HEK293 (cell line): ENCODE measurements at regions not wholly inside any gene's neighbourhood (a gene's known extent, or its start where the extent isn't known, plus 50 kb on each side); places are given as distances from the start of the nearest gene placed in this dataset.
"Not testable (repeated sequence)": the region's sequence is repeated elsewhere in the genome, so short reads cannot be mapped to it uniquely, and the experiment has no call there.

Source experiments
- CTCF ChIA-PET: fragments of 350-600 bp; formaldehyde crosslinking; extraction: SDS; loops from one replicate; lab custom pipeline; 2021; ENCODE audit warnings: antibody characterized with exemption; lab: Yijun Ruan, JAX
- POLR2A ChIA-PET: fragments of 300-600 bp; formaldehyde crosslinking; extraction: SDS; loops from one replicate; lab custom pipeline; 2020; ENCODE audit warnings: antibody characterized with exemption, inconsistent platforms; lab: Yijun Ruan, JAX
- H3K27ac ChIP-seq: fragments of 200-500 bp; sonication (Bioruptor generic); 2 replicates; pipeline ENCODE4 v1.5.1; 2014; ENCODE audit warnings: low read depth, low read length, control low read depth, inconsistent platforms; ENCODE audit errors: extremely low read depth
- H3K36me3 ChIP-seq, 2 experiments: fragments of 200-500 bp in 1 of 2; sonication (Bioruptor generic) in 1 of 2; 1 replicate in 1 of 2; 2 replicates in 1 of 2; pipeline ENCODE4 v1.5.1; 2014 to 2017; ENCODE audit warnings: inconsistent platforms in 2 of 2, low read length in 2 of 2; ENCODE audit not compliant: control insufficient read depth in 2 of 2, insufficient read depth in 1 of 2
- H3K4me1 ChIP-seq: fragments of 200-500 bp; sonication (Bioruptor generic); 2 replicates; pipeline ENCODE4 v1.5.1; 2014; ENCODE audit warnings: mild to moderate bottlenecking, low read length, inconsistent platforms; ENCODE audit not compliant: control insufficient read depth, insufficient read depth
- H3K4me3 ChIP-seq: 2 replicates; pipeline ENCODE4 v1.5.1; 2011; ENCODE audit warnings: low read depth, mild to moderate bottlenecking, control low read depth, low read length, moderate library complexity
- H3K9me3 ChIP-seq: fragments of 200-500 bp; sonication (Bioruptor generic); 2 replicates; pipeline ENCODE4 v1.5.1; 2014; ENCODE audit warnings: low read depth, low read length, inconsistent platforms; ENCODE audit not compliant: control insufficient read depth, insufficient read depth
- AEBP2 ChIP-seq: fragments of 450-650 bp; formaldehyde crosslinking; IDR thresholded peaks from 2 replicates; pipeline ENCODE4 v1.5.1; 2016; ENCODE audit warnings: missing biosample characterization, missing genetic modification characterization, borderline replicate concordance
- EGR2 ChIP-seq: fragments of 450-650 bp; formaldehyde crosslinking; IDR thresholded peaks from 2 replicates; pipeline ENCODE4 v1.5.1; 2016; ENCODE audit warnings: low read depth, missing biosample characterization, missing genetic modification characterization
- FEZF1 ChIP-seq: fragments of 450-650 bp; formaldehyde crosslinking; IDR thresholded peaks from 2 replicates; pipeline ENCODE4 v1.5.1; 2016; ENCODE audit warnings: missing biosample characterization, missing genetic modification characterization
- GLIS1 ChIP-seq: fragments of 450-650 bp; formaldehyde crosslinking; IDR thresholded peaks from 2 replicates; pipeline ENCODE4 v1.5.1; 2016; ENCODE audit warnings: missing biosample characterization, missing genetic modification characterization
- HOXA7 ChIP-seq: sonication (generic); formaldehyde crosslinking; IDR thresholded peaks from 2 replicates; pipeline ENCODE4 v1.8.1; 2022; ENCODE audit warnings: missing genetic modification reagents, borderline replicate concordance
- HOXC10 ChIP-seq: sonication (generic); formaldehyde crosslinking; IDR thresholded peaks from 2 replicates; pipeline ENCODE4 v1.8.1; 2023; ENCODE audit warnings: mild to moderate bottlenecking, missing genetic modification reagents
- OSR2 ChIP-seq: fragments of 450-650 bp; formaldehyde crosslinking; IDR thresholded peaks from 2 replicates; pipeline ENCODE4 v1.5.1; 2016; ENCODE audit warnings: missing biosample characterization, missing genetic modification characterization
- PRDM6 ChIP-seq: fragments of 450-650 bp; formaldehyde crosslinking; IDR thresholded peaks from 2 replicates; pipeline ENCODE4 v1.5.1; 2017; ENCODE audit warnings: missing biosample characterization, missing genetic modification characterization
- REPIN1 ChIP-seq: fragments of 450-650 bp; formaldehyde crosslinking; IDR thresholded peaks from 2 replicates; pipeline ENCODE4 v1.5.1; 2017; ENCODE audit warnings: missing biosample characterization, missing genetic modification characterization, low read depth
- SETDB1 ChIP-seq: IDR thresholded peaks from one replicate; pipeline ENCODE4 v1.6.1; 2017; ENCODE audit warnings: mild to moderate bottlenecking, low read length, moderate library complexity, mixed read lengths; ENCODE audit not compliant: insufficient read length
- ZBTB26 ChIP-seq: fragments of 450-650 bp; formaldehyde crosslinking; optimal IDR thresholded peaks from 2 replicates; pipeline ENCODE3; 2016; ENCODE audit warnings: missing biosample characterization, mild to moderate bottlenecking, missing genetic modification characterization
- ZBTB44 ChIP-seq: fragments of 450-650 bp; IDR thresholded peaks from 2 replicates; pipeline ENCODE4 v1.5.1; 2018; ENCODE audit warnings: missing biosample characterization, mild to moderate bottlenecking, missing genetic modification characterization
- ZFHX2 ChIP-seq: fragments of 450-650 bp; formaldehyde crosslinking; conservative IDR thresholded peaks from 2 replicates; pipeline ENCODE4 v1.5.1; 2016; ENCODE audit warnings: missing biosample characterization, missing genetic modification characterization
- ZNF10 ChIP-seq: fragments of 450-650 bp; formaldehyde crosslinking; IDR thresholded peaks from 2 replicates; pipeline ENCODE4 v1.5.1; 2017; ENCODE audit warnings: missing biosample characterization, missing genetic modification characterization
- ZNF112 ChIP-seq: fragments of 450-650 bp; formaldehyde crosslinking; IDR thresholded peaks from 2 replicates; pipeline ENCODE4 v1.5.0; 2017; ENCODE audit warnings: missing biosample characterization, missing genetic modification characterization
- ZNF16 ChIP-seq: fragments of 450-650 bp; formaldehyde crosslinking; IDR thresholded peaks from 2 replicates; pipeline ENCODE4 v1.5.1; 2016; ENCODE audit warnings: low read depth, missing biosample characterization, missing genetic modification characterization
- ZNF18 ChIP-seq: fragments of 450-650 bp; formaldehyde crosslinking; IDR thresholded peaks from 2 replicates; pipeline ENCODE4 v1.5.1; 2016; ENCODE audit warnings: missing biosample characterization, missing genetic modification characterization
- ZNF248 ChIP-seq: fragments of 450-650 bp; formaldehyde crosslinking; IDR thresholded peaks from 2 replicates; pipeline ENCODE4 v1.5.1; 2017; ENCODE audit warnings: missing biosample characterization, missing genetic modification characterization
- ZNF394 ChIP-seq: fragments of 450-650 bp; formaldehyde crosslinking; IDR thresholded peaks from 2 replicates; pipeline ENCODE4 v1.5.1; 2016; ENCODE audit warnings: missing biosample characterization, missing genetic modification characterization, mild to moderate bottlenecking, moderate library complexity, borderline replicate concordance
- ZNF530 ChIP-seq: fragments of 450-650 bp; formaldehyde crosslinking; IDR thresholded peaks from 2 replicates; pipeline ENCODE4 v1.5.1; 2016; ENCODE audit warnings: low read depth, missing biosample characterization, missing genetic modification characterization
- ZNF548 ChIP-seq: fragments of 450-650 bp; formaldehyde crosslinking; IDR thresholded peaks from 2 replicates; pipeline ENCODE4 v1.5.1; 2016; ENCODE audit warnings: missing biosample characterization, missing genetic modification characterization
- ZNF621 ChIP-seq: fragments of 450-650 bp; formaldehyde crosslinking; IDR thresholded peaks from 2 replicates; pipeline ENCODE4 v1.5.1; 2017; ENCODE audit warnings: missing biosample characterization, missing genetic modification characterization
- ZNF624 ChIP-seq: fragments of 450-650 bp; formaldehyde crosslinking; IDR thresholded peaks from 2 replicates; pipeline ENCODE4 v1.5.1; 2017; ENCODE audit warnings: missing biosample characterization, missing genetic modification characterization
- ZNF777 ChIP-seq: fragments of 450-650 bp; formaldehyde crosslinking; IDR thresholded peaks from 2 replicates; pipeline ENCODE4 v1.5.1; 2017; ENCODE audit warnings: missing biosample characterization, missing genetic modification characterization, borderline replicate concordance
- ZSCAN5A ChIP-seq: fragments of 450-650 bp; formaldehyde crosslinking; IDR thresholded peaks from 2 replicates; pipeline ENCODE4 v1.5.1; 2016; ENCODE audit warnings: missing biosample characterization, missing genetic modification characterization

- no peak overlapping the region for H3K27ac ChIP-seq
- ChIA-PET POLR2A (no interaction called here), CTCF (no interaction called here)
- TF ChIP-seq ZNF112 (tag by site-specific recombination) (no peak), ZNF248 (tag by site-specific recombination) (no peak), ZNF624 (tag by site-specific recombination) (no peak), HOXA7 (CRISPR knock-in tag) (no peak), ZNF394 (no peak), ZNF10 (tag by site-specific recombination) (no peak), ZNF530 (no peak), REPIN1 (tag by site-specific recombination) (no peak), ZFHX2 (tag by site-specific recombination) (no peak), OSR2 (tag by site-specific recombination) (no peak), ZNF18 (tag by site-specific recombination) (no peak), ZNF548 (tag by site-specific recombination) (no peak), HOXC10 (CRISPR knock-in tag) (no peak), FEZF1 (tag by site-specific recombination) (no peak), EGR2 (no peak)
- TF ChIP-seq, all 188 proteins: peak for 0
- H3K36me3 ChIP-seq = no peaks in the 10 kb centered on the region
- no peaks in the 10 kb centered on the region for H3K4me1 ChIP-seq
- H3K9me3 ChIP-seq = no peaks in the 10 kb centered on the region
- H3K4me3 ChIP-seq = no peak overlapping the region
Observed at GRCh38 chr1:173347282-173347818, 129.8 kb upstream of the PRDX6 start.

GRCh38 chr1:173352635-173353034 lies 124.5 kb upstream of the PRDX6 start:
- CTCF ChIA-PET, H3K9me3 ChIP-seq, H3K36me3 ChIP-seq, H3K4me3 ChIP-seq, POLR2A ChIA-PET, H3K27ac ChIP-seq, H3K4me1 ChIP-seq: not testable (repeated sequence)
- TF ChIP-seq SETDB1 = peak; percentile 38

GRCh38 chr1:173353350-173353749 lies 123.8 kb upstream of the PRDX6 start:
- H3K36me3 ChIP-seq = no peaks in the 10 kb centered on the region
- H3K9me3 ChIP-seq = no peaks in the 10 kb centered on the region
- no peak overlapping the region for H3K4me3 ChIP-seq
- ChIA-PET POLR2A (no interaction called here), CTCF (no interaction called here)
- no peaks in the 10 kb centered on the region for H3K4me1 ChIP-seq
- H3K27ac ChIP-seq = no peak overlapping the region
- no peak for TF ChIP-seq GLIS1 (tag by site-specific recombination)
- TF ChIP-seq ZNF621 (tag by site-specific recombination) = no peak
- no peak for TF ChIP-seq PRDM6 (tag by site-specific recombination)
- TF ChIP-seq ZBTB44 (tag by site-specific recombination) = no peak
- TF ChIP-seq AEBP2 (tag by site-specific recombination) = no peak
- no peak for TF ChIP-seq ZNF16 (tag by site-specific recombination)
- TF ChIP-seq ZNF777 (tag by site-specific recombination) = no peak
- no peak for TF ChIP-seq ZSCAN5A
- TF ChIP-seq ZBTB26 (tag by site-specific recombination) = no peak
